Nephron progenitor cell (in vitro differentiated cells): ENCODE measurements at regions not wholly inside any gene's neighbourhood (a gene's known extent, or its start where the extent isn't known, plus 50 kb on each side); places are given as distances from the start of the nearest gene placed in this dataset.

Experiments
- DNase-seq: peaks from one replicate; pipeline ENCODE4 v3.0.0; 2021
- H3K27ac Mint-ChIP-seq: 2 replicates; pipeline ENCODE4 v1.8.0; 2021; ENCODE audit warnings: mild to moderate bottlenecking, moderate library complexity, mixed read lengths
- H3K27me3 Mint-ChIP-seq: 2 replicates; pipeline ENCODE4 v1.8.0; 2021; ENCODE audit warnings: mild to moderate bottlenecking, low read depth, mixed read lengths; ENCODE audit not compliant: poor library complexity
- H3K36me3 Mint-ChIP-seq: 2 replicates; pipeline ENCODE4 v1.8.0; 2021; ENCODE audit warnings: low read depth, mixed read lengths
- H3K4me1 Mint-ChIP-seq: 2 replicates; pipeline ENCODE4 v1.8.0; 2021; ENCODE audit warnings: mixed read lengths
- H3K4me3 Mint-ChIP-seq: 2 replicates; pipeline ENCODE4 v1.8.0; 2021; ENCODE audit warnings: mild to moderate bottlenecking, moderate library complexity, mixed read lengths
- H3K9me3 Mint-ChIP-seq: 2 replicates; pipeline ENCODE4 v1.8.0; 2021; ENCODE audit warnings: mild to moderate bottlenecking, moderate library complexity, mixed read lengths
- TF ChIP-seq, protein P1 (sequence below): fragments of 200-600 bp; sonication (generic); IDR thresholded peaks from 2 replicates; pipeline ENCODE4 v1.5.0; 2021; ENCODE audit warnings: antibody characterized with exemption

DNA sequence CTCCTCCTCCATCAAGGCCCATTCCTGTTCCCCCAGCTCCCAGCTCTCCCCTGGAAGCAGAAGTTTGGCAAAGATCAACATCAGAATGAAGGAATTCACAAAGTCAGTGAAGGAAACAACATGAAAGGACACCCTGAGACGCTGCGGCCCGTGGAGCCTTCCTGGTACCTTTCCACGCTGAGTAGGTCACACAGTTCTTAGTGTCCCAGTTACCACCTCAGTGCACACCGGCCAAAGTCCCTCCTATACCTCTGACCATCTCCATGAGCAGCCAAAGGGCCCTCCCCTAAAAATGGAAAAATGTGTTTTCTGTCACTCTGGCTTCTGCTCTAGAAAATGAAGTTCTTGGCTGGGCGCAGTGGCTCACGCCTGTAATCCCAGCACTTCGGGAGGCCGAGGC is 191.6 kb upstream of the AGAP1 start:
- no peak for DNase-seq
- peaks cover 4% of the 10 kb centered on the region for H3K4me1 Mint-ChIP-seq
- TF ChIP-seq, protein P1, sequence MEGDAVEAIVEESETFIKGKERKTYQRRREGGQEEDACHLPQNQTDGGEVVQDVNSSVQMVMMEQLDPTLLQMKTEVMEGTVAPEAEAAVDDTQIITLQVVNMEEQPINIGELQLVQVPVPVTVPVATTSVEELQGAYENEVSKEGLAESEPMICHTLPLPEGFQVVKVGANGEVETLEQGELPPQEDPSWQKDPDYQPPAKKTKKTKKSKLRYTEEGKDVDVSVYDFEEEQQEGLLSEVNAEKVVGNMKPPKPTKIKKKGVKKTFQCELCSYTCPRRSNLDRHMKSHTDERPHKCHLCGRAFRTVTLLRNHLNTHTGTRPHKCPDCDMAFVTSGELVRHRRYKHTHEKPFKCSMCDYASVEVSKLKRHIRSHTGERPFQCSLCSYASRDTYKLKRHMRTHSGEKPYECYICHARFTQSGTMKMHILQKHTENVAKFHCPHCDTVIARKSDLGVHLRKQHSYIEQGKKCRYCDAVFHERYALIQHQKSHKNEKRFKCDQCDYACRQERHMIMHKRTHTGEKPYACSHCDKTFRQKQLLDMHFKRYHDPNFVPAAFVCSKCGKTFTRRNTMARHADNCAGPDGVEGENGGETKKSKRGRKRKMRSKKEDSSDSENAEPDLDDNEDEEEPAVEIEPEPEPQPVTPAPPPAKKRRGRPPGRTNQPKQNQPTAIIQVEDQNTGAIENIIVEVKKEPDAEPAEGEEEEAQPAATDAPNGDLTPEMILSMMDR = no peak
- H3K36me3 Mint-ChIP-seq = peaks cover 5% of the 10 kb centered on the region
- H3K27ac Mint-ChIP-seq = no peak overlapping the region
- H3K27me3 Mint-ChIP-seq = peaks cover 16% of the 10 kb centered on the region
- H3K4me3 Mint-ChIP-seq = no peak overlapping the region
- peaks cover 10% of the 10 kb centered on the region for H3K9me3 Mint-ChIP-seq

DNA sequence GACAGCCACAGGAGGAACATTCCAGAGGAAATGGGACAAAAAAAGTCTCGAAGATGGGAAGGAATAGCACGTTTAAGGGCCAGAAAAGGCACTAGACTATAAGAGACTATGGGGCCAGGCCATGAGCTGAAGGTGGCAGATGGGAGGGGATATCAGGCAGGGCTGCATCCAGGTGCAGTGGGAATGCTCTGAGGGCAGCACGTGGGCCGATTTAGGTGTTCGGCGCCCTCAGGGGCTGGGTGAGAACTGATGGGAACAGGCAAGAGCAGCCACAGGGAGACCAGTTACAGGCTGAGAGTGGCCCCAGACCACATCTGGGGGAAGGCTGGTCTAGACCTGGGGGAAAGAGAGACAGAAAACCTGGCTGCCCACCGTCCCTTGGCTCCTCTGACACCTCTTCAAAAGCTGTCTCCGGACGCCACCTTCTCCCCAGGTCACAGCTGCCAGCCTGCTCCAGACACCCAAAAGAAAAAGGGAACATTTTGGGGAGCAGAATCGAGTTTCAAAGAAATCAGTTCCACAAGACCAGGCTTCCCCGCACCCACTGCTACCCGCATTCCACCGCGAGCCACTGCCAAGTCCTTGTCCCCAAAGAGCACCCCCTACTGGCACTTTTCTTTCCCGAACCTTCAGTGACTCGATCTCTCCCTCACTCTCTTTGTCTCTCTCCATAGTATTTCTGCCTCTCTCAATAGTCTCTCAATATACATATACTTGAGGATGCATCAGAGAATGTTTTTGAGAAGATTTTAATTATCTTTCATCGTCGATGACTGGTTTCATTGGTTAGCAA is 190.1 kb upstream of the AGAP1 start:
- Mint-ChIP-seq H3K27ac (no peak overlapping the region), H3K27me3 (peaks cover 16% of the 10 kb centered on the region), H3K9me3 (peaks cover 7% of the 10 kb centered on the region), H3K36me3 (peaks cover 5% of the 10 kb centered on the region), H3K4me1 (peaks cover 4% of the 10 kb centered on the region), H3K4me3 (no peak overlapping the region)
- DNase-seq = no peak
- TF ChIP-seq, protein P1 = no peak

DNA sequence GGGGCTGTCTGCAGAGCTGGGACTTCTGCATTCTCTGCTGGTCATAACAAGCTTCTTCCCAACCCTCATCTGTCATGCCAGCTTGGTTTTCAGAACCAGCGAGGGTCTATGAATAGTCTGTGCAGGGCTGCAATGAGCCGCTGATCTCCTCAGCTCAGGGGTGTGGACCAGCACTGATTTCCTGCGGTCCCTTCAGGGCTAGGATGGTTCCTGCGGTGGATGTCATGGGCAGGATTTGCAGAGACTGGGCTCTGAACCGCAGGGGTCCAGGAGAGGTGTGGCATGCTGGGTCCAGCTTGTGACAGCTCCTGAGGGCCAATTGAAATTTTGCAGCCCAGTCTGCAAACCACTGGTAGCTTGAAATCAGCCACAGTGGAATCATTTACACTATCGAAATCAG is 188.2 kb upstream of the AGAP1 start:
- Mint-ChIP-seq H3K4me1 (peaks cover 4% of the 10 kb centered on the region), H3K27ac (no peak overlapping the region), H3K9me3 (peaks cover 11% of the 10 kb centered on the region), H3K36me3 (peaks cover 5% of the 10 kb centered on the region), H3K4me3 (no peak overlapping the region), H3K27me3 (peaks cover 12% of the 10 kb centered on the region)
- DNase-seq = no peak
- TF ChIP-seq, protein P1 = no peak

DNA sequence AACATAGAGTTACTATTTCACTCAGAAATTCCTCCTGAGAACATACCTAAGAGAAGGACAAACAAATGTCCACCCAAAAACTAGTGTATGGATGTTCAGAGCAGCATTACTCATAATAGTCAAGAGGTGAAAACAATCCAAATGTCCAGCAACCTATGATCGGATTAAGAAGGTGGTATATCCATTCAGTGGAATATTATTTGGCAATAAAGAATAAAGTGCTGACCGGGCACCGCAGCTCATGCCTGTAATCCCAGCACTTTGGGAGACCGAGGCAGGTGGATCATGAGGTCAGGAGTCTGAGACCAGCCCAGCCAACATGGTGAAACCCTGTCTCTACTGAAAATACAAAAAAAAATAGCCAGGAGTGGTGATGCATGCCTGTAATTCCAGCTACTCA is 182.8 kb upstream of the AGAP1 start:
- no peaks in the 10 kb centered on the region for H3K4me1 Mint-ChIP-seq
- H3K27ac Mint-ChIP-seq = no peak overlapping the region
- peaks cover 4% of the 10 kb centered on the region for H3K27me3 Mint-ChIP-seq
- no peak overlapping the region for H3K4me3 Mint-ChIP-seq
- TF ChIP-seq, protein P1 = no peak
- no peak for DNase-seq
- peaks cover 4% of the 10 kb centered on the region for H3K36me3 Mint-ChIP-seq
- peaks cover 16% of the 10 kb centered on the region for H3K9me3 Mint-ChIP-seq

DNA sequence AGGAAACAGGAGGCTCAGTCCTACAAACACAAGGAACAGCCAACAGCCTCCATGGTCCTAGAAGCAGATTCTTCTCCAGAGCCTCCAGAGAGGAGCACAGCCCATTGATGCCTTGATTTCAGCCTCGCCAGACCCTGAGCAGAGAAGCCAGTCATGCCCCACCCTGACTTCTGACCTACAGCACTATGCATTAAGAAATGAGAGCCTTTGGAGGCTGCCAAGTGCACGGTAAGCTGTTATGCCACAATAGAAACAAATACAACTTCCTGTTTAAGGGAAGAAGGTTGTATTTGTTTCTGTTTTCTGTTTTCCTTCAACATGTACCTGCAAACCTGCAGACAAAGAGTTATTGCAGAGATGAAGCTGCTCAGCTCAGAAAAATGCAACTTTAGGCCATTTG is 181.3 kb upstream of the AGAP1 start:
- H3K4me1 Mint-ChIP-seq = no peaks in the 10 kb centered on the region
- peaks cover 9% of the 10 kb centered on the region for H3K9me3 Mint-ChIP-seq
- TF ChIP-seq, protein P1 = no peak
- no peak overlapping the region for H3K27ac Mint-ChIP-seq
- peaks cover 4% of the 10 kb centered on the region for H3K27me3 Mint-ChIP-seq
- no peak for DNase-seq
- no peak overlapping the region for H3K4me3 Mint-ChIP-seq
- no peaks in the 10 kb centered on the region for H3K36me3 Mint-ChIP-seq

DNA sequence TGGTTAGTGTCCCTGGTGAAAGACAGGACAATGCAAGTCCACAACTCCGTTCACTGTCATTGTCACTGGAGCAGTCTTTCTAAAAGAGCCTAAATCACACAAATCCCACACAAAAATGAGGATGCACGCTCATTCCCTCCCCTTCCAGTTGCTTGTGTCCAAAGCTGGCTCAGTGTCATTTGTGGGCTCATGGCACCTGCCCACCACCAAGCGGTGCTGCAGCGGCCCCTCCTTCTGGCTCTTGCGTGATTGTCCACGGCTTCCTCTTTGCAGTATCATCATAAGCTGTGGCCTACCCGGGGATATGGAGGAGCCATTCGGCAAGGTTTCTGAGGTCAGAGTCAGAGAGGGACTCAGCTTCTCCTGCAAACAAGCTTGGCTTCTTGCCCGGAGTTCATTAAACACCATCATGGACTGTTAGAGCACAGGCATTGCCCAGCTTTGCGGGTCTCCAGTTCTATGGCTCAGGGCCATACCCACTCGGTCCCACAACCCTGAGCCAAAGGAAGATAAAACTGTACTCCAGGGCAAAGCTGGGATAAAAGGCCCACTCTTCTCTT is 179.4 kb upstream of the AGAP1 start:
- Mint-ChIP-seq H3K27me3 (peaks cover 5% of the 10 kb centered on the region), H3K4me1 (no peaks in the 10 kb centered on the region), H3K9me3 (peaks cover 9% of the 10 kb centered on the region), H3K36me3 (no peaks in the 10 kb centered on the region), H3K4me3 (no peak overlapping the region), H3K27ac (no peak overlapping the region)
- no peak for DNase-seq
- TF ChIP-seq, protein P1 = no peak
